ENCODE measurements at regions not wholly inside any gene's neighbourhood (a gene's known extent, or its start where the extent isn't known, plus 50 kb on each side); places are given as distances from the start of the nearest gene placed in this dataset.

- FAIRE-seq, result no peak
- peak; percentile 72 for DNase-seq (ENCODE audit: insufficient read length, low spot score)
- no peak for TF ChIP-seq POLR2A (IDR thresholded peaks at IDR 0.05; ENCODE audit: low read depth, low read length)
Observed at GRCh38 chr5:171596391-171596878, 177.0 kb downstream of the FGF18 start.

GRCh38 chr5:171597946-171598640 lies 178.6 kb downstream of the FGF18 start:
- DNase-seq (ENCODE audit: insufficient read length, low spot score) (no peak), FAIRE-seq (no peak)
- no peak for TF ChIP-seq POLR2A (IDR thresholded peaks at IDR 0.05; ENCODE audit: low read depth, low read length)

GRCh38 chr5:171598641-171599152 lies 179.2 kb downstream of the FGF18 start:
- DNase-seq (ENCODE audit: insufficient read length, low spot score) (no peak), FAIRE-seq (no peak)
- no peak for TF ChIP-seq POLR2A (IDR thresholded peaks at IDR 0.05; ENCODE audit: low read depth, low read length)

GRCh38 chr5:171599411-171599810 lies 180.0 kb downstream of the FGF18 start:
- no peak for TF ChIP-seq POLR2A (IDR thresholded peaks at IDR 0.05; ENCODE audit: low read depth, low read length)
- FAIRE-seq (no peak), DNase-seq (ENCODE audit: insufficient read length, low spot score) (no peak)

- DNase-seq (ENCODE audit: insufficient read length, low spot score), result no peak
- FAIRE-seq, result no peak
- TF ChIP-seq POLR2A (IDR thresholded peaks at IDR 0.05; ENCODE audit: low read depth, low read length), result no peak
Observed at GRCh38 chr5:171599957-171600612, 180.6 kb downstream of the FGF18 start.

- no peak for FAIRE-seq
- TF ChIP-seq POLR2A (IDR thresholded peaks at IDR 0.05; ENCODE audit: low read depth, low read length), result no peak
- no peak for DNase-seq (ENCODE audit: insufficient read length, low spot score)
Observed at GRCh38 chr5:171600741-171601265, 181.4 kb downstream of the FGF18 start.

GRCh38 chr5:171601266-171601881 lies 181.9 kb downstream of the FGF18 start:
- FAIRE-seq, result no peak
- no peak for DNase-seq (ENCODE audit: insufficient read length, low spot score)
- no peak for TF ChIP-seq POLR2A (IDR thresholded peaks at IDR 0.05; ENCODE audit: low read depth, low read length)

- DNase-seq (ENCODE audit: insufficient read length, low spot score) (no peak), FAIRE-seq (no peak)
- no peak for TF ChIP-seq POLR2A (IDR thresholded peaks at IDR 0.05; ENCODE audit: low read depth, low read length)
Observed at GRCh38 chr5:171603591-171603990, 182.0 kb upstream of the SMIM23 start.

GRCh38 chr5:171604195-171604594 lies 181.4 kb upstream of the SMIM23 start:
- FAIRE-seq, result no peak
- TF ChIP-seq POLR2A (IDR thresholded peaks at IDR 0.05; ENCODE audit: low read depth, low read length), result no peak
- DNase-seq (ENCODE audit: insufficient read length, low spot score), result no peak

- DNase-seq (ENCODE audit: insufficient read length, low spot score) (no peak), FAIRE-seq (no peak)
- no peak for TF ChIP-seq POLR2A (IDR thresholded peaks at IDR 0.05; ENCODE audit: low read depth, low read length)
Observed at GRCh38 chr5:171606414-171607024, 179.1 kb upstream of the SMIM23 start.

- no peak for TF ChIP-seq POLR2A (IDR thresholded peaks at IDR 0.05; ENCODE audit: low read depth, low read length)
- FAIRE-seq (no peak), DNase-seq (ENCODE audit: insufficient read length, low spot score) (no peak)
Observed at GRCh38 chr5:171607863-171608262, 177.8 kb upstream of the SMIM23 start.

- no peak for DNase-seq (ENCODE audit: insufficient read length, low spot score)
- no peak for TF ChIP-seq POLR2A (IDR thresholded peaks at IDR 0.05; ENCODE audit: low read depth, low read length)
- FAIRE-seq, result no peak
Observed at GRCh38 chr5:171609806-171610452, 175.7 kb upstream of the SMIM23 start.

- DNase-seq (ENCODE audit: insufficient read length, low spot score), result no peak
- no peak for FAIRE-seq
- no peak for TF ChIP-seq POLR2A (IDR thresholded peaks at IDR 0.05; ENCODE audit: low read depth, low read length)
Observed at GRCh38 chr5:171610686-171611085, 174.9 kb upstream of the SMIM23 start.
